A673 (cell line): ENCODE measurements at regions not wholly inside any gene's neighbourhood (a gene's known extent, or its start where the extent isn't known, plus 50 kb on each side); places are given as distances from the start of the nearest gene placed in this dataset.

ENCODE experiments used
- EZH2 ChIP-seq: fragments of 200-600 bp; sonication (generic); IDR thresholded peaks from 2 replicates; pipeline ENCODE4 v1.6.1; 2017; ENCODE audit warnings: borderline replicate concordance, low read depth, mild to moderate bottlenecking, mixed read lengths, antibody characterized with exemption, low read length; ENCODE audit not compliant: poor library complexity, severe bottlenecking
- TF ChIP-seq, protein P1 (sequence below): fragments of 300-800, 200-600 bp; sonication (generic); conservative IDR thresholded peaks from 2 replicates; pipeline ENCODE4 v1.5.1; 2017; ENCODE audit warnings: low read depth, mild to moderate bottlenecking, antibody characterized with exemption, low read length, moderate library complexity, mixed read lengths

DNA sequence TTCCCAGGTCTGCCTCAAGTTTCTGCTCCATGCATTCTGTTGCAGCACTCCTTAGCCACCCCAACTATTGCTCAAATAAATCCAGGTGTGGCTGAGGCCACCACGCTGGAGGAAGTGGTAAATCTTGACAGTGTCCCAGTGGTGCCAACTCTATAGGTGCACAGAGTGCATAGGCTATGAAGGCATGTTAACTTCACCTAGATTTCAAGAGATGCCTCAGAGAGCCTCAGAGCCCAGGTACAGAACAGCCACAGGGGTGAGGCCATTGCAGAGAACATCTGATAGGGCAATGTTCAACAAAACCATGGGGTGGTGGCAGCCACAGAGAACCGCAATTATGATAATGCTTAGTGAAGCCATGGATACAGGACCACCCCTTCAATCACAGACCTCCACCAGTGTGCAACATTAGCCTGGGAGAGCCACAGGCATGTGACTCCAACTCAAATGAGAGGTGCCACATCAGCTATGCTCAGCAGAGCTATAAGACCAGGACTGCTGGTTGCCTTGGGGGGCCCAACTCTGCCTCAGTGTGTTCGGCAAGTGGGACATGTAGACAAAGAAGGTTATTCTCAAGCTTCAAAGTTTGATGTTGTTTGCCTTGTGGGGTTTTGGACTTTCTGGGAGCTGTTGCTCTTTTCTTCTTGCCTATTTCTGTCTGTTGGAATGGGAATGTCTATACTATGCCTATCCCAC, 468.7 kb downstream of the ANKRD50 start:
- TF ChIP-seq, protein P1, sequence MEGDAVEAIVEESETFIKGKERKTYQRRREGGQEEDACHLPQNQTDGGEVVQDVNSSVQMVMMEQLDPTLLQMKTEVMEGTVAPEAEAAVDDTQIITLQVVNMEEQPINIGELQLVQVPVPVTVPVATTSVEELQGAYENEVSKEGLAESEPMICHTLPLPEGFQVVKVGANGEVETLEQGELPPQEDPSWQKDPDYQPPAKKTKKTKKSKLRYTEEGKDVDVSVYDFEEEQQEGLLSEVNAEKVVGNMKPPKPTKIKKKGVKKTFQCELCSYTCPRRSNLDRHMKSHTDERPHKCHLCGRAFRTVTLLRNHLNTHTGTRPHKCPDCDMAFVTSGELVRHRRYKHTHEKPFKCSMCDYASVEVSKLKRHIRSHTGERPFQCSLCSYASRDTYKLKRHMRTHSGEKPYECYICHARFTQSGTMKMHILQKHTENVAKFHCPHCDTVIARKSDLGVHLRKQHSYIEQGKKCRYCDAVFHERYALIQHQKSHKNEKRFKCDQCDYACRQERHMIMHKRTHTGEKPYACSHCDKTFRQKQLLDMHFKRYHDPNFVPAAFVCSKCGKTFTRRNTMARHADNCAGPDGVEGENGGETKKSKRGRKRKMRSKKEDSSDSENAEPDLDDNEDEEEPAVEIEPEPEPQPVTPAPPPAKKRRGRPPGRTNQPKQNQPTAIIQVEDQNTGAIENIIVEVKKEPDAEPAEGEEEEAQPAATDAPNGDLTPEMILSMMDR, result no peak
- TF ChIP-seq EZH2, result no peak
